GM12878 (cell line): ENCODE measurements at regions not wholly inside any gene's neighbourhood (a gene's known extent, or its start where the extent isn't known, plus 50 kb on each side); places are given as distances from the start of the nearest gene placed in this dataset.

Experiments
- ATAC-seq: fragments of 200-7000 bp; cut with Tn5 transposase; 3 replicates; pipeline ENCODE4 v1.9.1; 2020; ENCODE audit warnings: mild to moderate bottlenecking, moderate library complexity
- BruUV-seq: library from RNA; stranded (reverse); fragments of 400-500 nt; replicated peaks from 2 replicates; lab custom pipeline; 2021; lab: Mats Ljungman, UMichigan
- CTCF ChIA-PET: fragments of 300-600 bp; sonication (Branson Sonifier 250); formaldehyde crosslinking; extraction: SDS; loops from one replicate; lab custom pipeline; 2021; ENCODE audit warnings: inconsistent platforms; lab: Yijun Ruan, JAX
- POLR2A ChIA-PET: fragments of 350-600 bp; formaldehyde crosslinking; extraction: SDS; loops from one replicate; lab custom pipeline; 2021; ENCODE audit warnings: inconsistent platforms; lab: Charles Lee
- RAD21 ChIA-PET: fragments of 300-600 bp; sonication (Branson Sonifier 250); formaldehyde crosslinking; loops from one replicate; lab custom pipeline; 2023; ENCODE audit warnings: antibody characterized with exemption; ENCODE audit not compliant: unreplicated experiment; lab: Charles Lee
- SMC1A ChIA-PET: fragments of 300-600 bp; sonication (Branson Sonifier 250); formaldehyde crosslinking; loops from one replicate; lab custom pipeline; 2023; ENCODE audit not compliant: unreplicated experiment, uncharacterized antibody; lab: Charles Lee
- DNase-seq: peaks from one replicate; pipeline ENCODE4 v3.0.0-alpha.2; 2011; ENCODE audit warnings: low read depth, low spot score
- FAIRE-seq: peaks from 3 replicates; lab custom pipeline; 2011; peaks lifted over from hg19 to GRCh38; lab: Jason Lieb, UNC
- H2AFZ ChIP-seq: 2 replicates; pipeline ENCODE4 v1.6.0; 2011; ENCODE audit warnings: low read depth, low read length, control low read depth; ENCODE audit not compliant: control insufficient read depth
- H3K27ac ChIP-seq: 2 replicates; pipeline ENCODE4 v1.5.1; 2011; ENCODE audit warnings: control low read depth; ENCODE audit not compliant: control insufficient read depth, insufficient read depth
- H3K27me3 ChIP-seq, 2 experiments: replicated peaks in 1 of 2; 2 replicates each; pipeline versions ENCODE4 v1.6.0 to v1.6.1; 2011; ENCODE audit warnings: low read length in 1 of 2; ENCODE audit not compliant: control insufficient read depth in 2 of 2, insufficient read depth in 2 of 2
- H3K36me3 ChIP-seq, 2 experiments: 2 replicates each; pipeline ENCODE4 v1.5.1; 2011; ENCODE audit warnings: low read length in 1 of 2; ENCODE audit not compliant: control insufficient read depth in 2 of 2, insufficient read depth in 2 of 2
- H3K4me1 ChIP-seq: 2 replicates; pipeline ENCODE4 v1.6.1; 2011; ENCODE audit warnings: mild to moderate bottlenecking, low read length, moderate library complexity, mixed read lengths; ENCODE audit not compliant: control insufficient read depth, insufficient read depth
- H3K4me2 ChIP-seq: 2 replicates; pipeline ENCODE4 v1.6.0; 2011; ENCODE audit warnings: control low read depth; ENCODE audit not compliant: control insufficient read depth, insufficient read depth
- H3K4me3 ChIP-seq: fragments of 200-600 bp; sonication (generic); 2 replicates; pipeline ENCODE4 v1.5.1; 2016
- H3K79me2 ChIP-seq: 2 replicates; pipeline ENCODE4 v1.6.0; 2011; ENCODE audit warnings: low read length; ENCODE audit not compliant: control insufficient read depth, insufficient read depth
- H3K9ac ChIP-seq: 2 replicates; pipeline ENCODE4 v1.8.0; 2011; ENCODE audit warnings: low read length, control low read depth, mixed read lengths; ENCODE audit not compliant: control insufficient read depth, insufficient read depth
- H3K9me3 ChIP-seq: replicated peaks from 3 replicates; pipeline ENCODE4 v1.5.1; 2011; ENCODE audit warnings: mild to moderate bottlenecking, low read length; ENCODE audit not compliant: control insufficient read depth, insufficient read depth
- H4K20me1 ChIP-seq: 2 replicates; pipeline ENCODE4 v1.6.0; 2011; ENCODE audit not compliant: control insufficient read depth, insufficient read depth
- ASH2L ChIP-seq: fragments of 300-600, 200-600 bp; sonication (generic); IDR thresholded peaks from 2 replicates; pipeline ENCODE4 v1.6.1; 2017; ENCODE audit warnings: low read depth, mild to moderate bottlenecking, borderline replicate concordance
- BMI1 ChIP-seq: fragments of 450-650 bp; IDR thresholded peaks from 2 replicates; pipeline ENCODE4 v1.6.1; 2016; ENCODE audit warnings: mild to moderate bottlenecking, moderate library complexity, borderline replicate concordance
- MTA3 ChIP-seq: IDR thresholded peaks from 2 replicates; pipeline ENCODE4 v1.6.1; 2012; ENCODE audit warnings: low read length, inconsistent platforms, borderline replicate concordance
- MXI1 ChIP-seq: fragments of 150-350 bp; IDR thresholded peaks from 2 replicates; pipeline ENCODE4 v1.6.1; 2011; ENCODE audit warnings: low read depth, mild to moderate bottlenecking, inconsistent platforms, low read length, improper control_type of control experiment
- NR2C1 ChIP-seq: fragments of 450-650 bp; IDR thresholded peaks from 2 replicates; pipeline ENCODE4 v1.6.1; 2017; ENCODE audit warnings: antibody characterized with exemption, mild to moderate bottlenecking, moderate library complexity
- NR2C2 ChIP-seq: IDR thresholded peaks from 2 replicates; pipeline ENCODE4 v1.6.1; 2011; ENCODE audit warnings: borderline replicate concordance, low read depth; ENCODE audit not compliant: control insufficient read depth, insufficient read length
- RAD21 ChIP-seq: IDR thresholded peaks from 2 replicates; pipeline ENCODE4 v1.6.1; 2011; ENCODE audit warnings: mild to moderate bottlenecking, low read depth, low read length, moderate library complexity; ENCODE audit not compliant: insufficient read depth
- RB1 ChIP-seq: fragments of 450-650 bp; formaldehyde crosslinking; IDR thresholded peaks from 2 replicates; pipeline ENCODE4 v1.6.1; 2017; ENCODE audit warnings: mild to moderate bottlenecking, borderline replicate concordance
- RCOR1 ChIP-seq: conservative IDR thresholded peaks from 2 replicates; pipeline ENCODE4 v1.6.1; 2012; ENCODE audit warnings: low read depth, low read length, improper control_type of control experiment
- SMC3 ChIP-seq: IDR thresholded peaks from 2 replicates; pipeline ENCODE4 v1.6.1; 2011; ENCODE audit warnings: low read length, improper control_type of control experiment, borderline replicate concordance
- TARDBP ChIP-seq: IDR thresholded peaks from 2 replicates; pipeline ENCODE4 v1.6.1; 2016; ENCODE audit warnings: borderline replicate concordance
- TBL1XR1 ChIP-seq: IDR thresholded peaks from 2 replicates; pipeline ENCODE4 v1.6.1; 2012; ENCODE audit warnings: low read depth, low read length, improper control_type of control experiment
- WGBS: methylation state at CpG from one replicate; pipeline ENCODE4 v1.1.6; 2016; ENCODE audit warnings: low lambda C conversion rate; ENCODE audit not compliant: insufficient replicate concordance, insufficient coverage; ENCODE audit errors: missing lambda C conversion rate; 5-methylcytosine and 5-hydroxymethylcytosine counted together
- in situ Hi-C: fragments of 300-500 bp; cut with MboI; formaldehyde crosslinking; loops from 9 replicates; pipeline ENCODE4 v1.14.3; 2018; ENCODE audit warnings: mixed read lengths
- intact Hi-C: fragments of 100-400 bp; cut with micrococcal nuclease; formaldehyde crosslinking; loops from one replicate; pipeline ENCODE4 v1.14.2; 2022; ENCODE audit not compliant: unreplicated experiment
- TF ChIP-seq, protein P1 (sequence below): IDR thresholded peaks from 2 replicates; pipeline ENCODE4 v1.6.1; 2011; ENCODE audit warnings: borderline replicate concordance, low read depth, mild to moderate bottlenecking, moderate library complexity, mixed read lengths, low read length; ENCODE audit not compliant: insufficient read depth; ENCODE audit errors: extremely low read length
- TF ChIP-seq, protein P2 (sequence below): IDR thresholded peaks from 2 replicates; pipeline ENCODE4 v1.6.1; 2012; ENCODE audit warnings: mild to moderate bottlenecking, low read depth, low read length
- TF ChIP-seq, protein P3 (sequence below): fragments of 450-650 bp; IDR thresholded peaks from 2 replicates; pipeline ENCODE4 v1.6.1; 2016; ENCODE audit warnings: mild to moderate bottlenecking

DNA sequence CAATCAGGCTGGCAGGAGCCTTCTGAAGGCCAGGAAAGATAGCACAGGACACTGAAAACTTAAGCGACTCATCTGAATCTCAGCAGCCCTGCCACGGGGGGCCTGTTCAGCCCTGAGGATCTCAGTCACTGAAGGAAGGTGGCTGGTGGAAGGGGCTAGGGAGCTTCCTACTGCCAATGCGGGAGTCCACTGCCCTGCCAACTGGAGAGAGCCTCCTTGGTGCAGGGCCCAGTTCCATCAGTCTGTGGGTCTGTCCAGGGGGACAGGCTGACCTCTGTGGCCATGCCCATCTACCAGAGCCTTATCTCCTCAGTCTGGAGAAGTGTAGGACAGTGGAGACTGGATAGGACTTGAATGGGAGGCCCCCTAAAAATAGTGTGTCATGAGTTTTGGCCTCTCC lies 1851.6 kb downstream of the TP53TG3F start:
- H3K79me2 ChIP-seq: no peaks in the 10 kb centered on the region
- no peaks in the 10 kb centered on the region for H4K20me1 ChIP-seq
- WGBS: 52% methylated on average over 3 of the region's 3 CpGs
- no peak for DNase-seq
- H3K27ac ChIP-seq: no peak overlapping the region
- ChIA-PET SMC1A (no interaction called here), CTCF (no interaction called here), POLR2A (no interaction called here), RAD21 (no interaction called here)
- no peak overlapping the region for H3K4me2 ChIP-seq
- intact Hi-C loops (no loop called here), in situ Hi-C loops (no loop called here)
- H3K4me3 ChIP-seq: no peak overlapping the region
- no peaks in the 10 kb centered on the region for H3K4me1 ChIP-seq
- H3K9me3 ChIP-seq: no peaks in the 10 kb centered on the region; the same call in 2 of the 3 replicates
- no peak overlapping the region for H2AFZ ChIP-seq
- no TSS peak for BruUV-seq
- TF ChIP-seq NR2C2 (no peak), ASH2L (no peak), RCOR1 (no peak), TARDBP (no peak), NR2C1 (no peak), TBL1XR1 (no peak), MXI1 (no peak), RB1 (no peak), BMI1 (no peak), MTA3 (no peak), RAD21 (no peak), SMC3 (no peak)
- TF ChIP-seq, protein P1, sequence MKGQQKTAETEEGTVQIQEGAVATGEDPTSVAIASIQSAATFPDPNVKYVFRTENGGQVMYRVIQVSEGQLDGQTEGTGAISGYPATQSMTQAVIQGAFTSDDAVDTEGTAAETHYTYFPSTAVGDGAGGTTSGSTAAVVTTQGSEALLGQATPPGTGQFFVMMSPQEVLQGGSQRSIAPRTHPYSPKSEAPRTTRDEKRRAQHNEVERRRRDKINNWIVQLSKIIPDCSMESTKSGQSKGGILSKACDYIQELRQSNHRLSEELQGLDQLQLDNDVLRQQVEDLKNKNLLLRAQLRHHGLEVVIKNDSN: no peak
- TF ChIP-seq, protein P2, sequence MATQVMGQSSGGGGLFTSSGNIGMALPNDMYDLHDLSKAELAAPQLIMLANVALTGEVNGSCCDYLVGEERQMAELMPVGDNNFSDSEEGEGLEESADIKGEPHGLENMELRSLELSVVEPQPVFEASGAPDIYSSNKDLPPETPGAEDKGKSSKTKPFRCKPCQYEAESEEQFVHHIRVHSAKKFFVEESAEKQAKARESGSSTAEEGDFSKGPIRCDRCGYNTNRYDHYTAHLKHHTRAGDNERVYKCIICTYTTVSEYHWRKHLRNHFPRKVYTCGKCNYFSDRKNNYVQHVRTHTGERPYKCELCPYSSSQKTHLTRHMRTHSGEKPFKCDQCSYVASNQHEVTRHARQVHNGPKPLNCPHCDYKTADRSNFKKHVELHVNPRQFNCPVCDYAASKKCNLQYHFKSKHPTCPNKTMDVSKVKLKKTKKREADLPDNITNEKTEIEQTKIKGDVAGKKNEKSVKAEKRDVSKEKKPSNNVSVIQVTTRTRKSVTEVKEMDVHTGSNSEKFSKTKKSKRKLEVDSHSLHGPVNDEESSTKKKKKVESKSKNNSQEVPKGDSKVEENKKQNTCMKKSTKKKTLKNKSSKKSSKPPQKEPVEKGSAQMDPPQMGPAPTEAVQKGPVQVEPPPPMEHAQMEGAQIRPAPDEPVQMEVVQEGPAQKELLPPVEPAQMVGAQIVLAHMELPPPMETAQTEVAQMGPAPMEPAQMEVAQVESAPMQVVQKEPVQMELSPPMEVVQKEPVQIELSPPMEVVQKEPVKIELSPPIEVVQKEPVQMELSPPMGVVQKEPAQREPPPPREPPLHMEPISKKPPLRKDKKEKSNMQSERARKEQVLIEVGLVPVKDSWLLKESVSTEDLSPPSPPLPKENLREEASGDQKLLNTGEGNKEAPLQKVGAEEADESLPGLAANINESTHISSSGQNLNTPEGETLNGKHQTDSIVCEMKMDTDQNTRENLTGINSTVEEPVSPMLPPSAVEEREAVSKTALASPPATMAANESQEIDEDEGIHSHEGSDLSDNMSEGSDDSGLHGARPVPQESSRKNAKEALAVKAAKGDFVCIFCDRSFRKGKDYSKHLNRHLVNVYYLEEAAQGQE: no peak
- TF ChIP-seq, protein P3, sequence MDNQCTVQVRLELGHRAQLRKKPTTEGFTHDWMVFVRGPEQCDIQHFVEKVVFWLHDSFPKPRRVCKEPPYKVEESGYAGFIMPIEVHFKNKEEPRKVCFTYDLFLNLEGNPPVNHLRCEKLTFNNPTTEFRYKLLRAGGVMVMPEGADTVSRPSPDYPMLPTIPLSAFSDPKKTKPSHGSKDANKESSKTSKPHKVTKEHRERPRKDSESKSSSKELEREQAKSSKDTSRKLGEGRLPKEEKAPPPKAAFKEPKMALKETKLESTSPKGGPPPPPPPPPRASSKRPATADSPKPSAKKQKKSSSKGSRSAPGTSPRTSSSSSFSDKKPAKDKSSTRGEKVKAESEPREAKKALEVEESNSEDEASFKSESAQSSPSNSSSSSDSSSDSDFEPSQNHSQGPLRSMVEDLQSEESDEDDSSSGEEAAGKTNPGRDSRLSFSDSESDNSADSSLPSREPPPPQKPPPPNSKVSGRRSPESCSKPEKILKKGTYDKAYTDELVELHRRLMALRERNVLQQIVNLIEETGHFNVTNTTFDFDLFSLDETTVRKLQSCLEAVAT: no peak
- ATAC-seq: no peak
- no peaks in the 10 kb centered on the region for H3K36me3 ChIP-seq
- H3K27me3 ChIP-seq: no peaks in the 10 kb centered on the region
- H3K9ac ChIP-seq: no peak overlapping the region
- no peak for FAIRE-seq
